Smooth muscle cell (in vitro differentiated cells): ENCODE measurements at regions not wholly inside any gene's neighbourhood (a gene's known extent, or its start where the extent isn't known, plus 50 kb on each side); places are given as distances from the start of the nearest gene placed in this dataset.

Source experiments
- DNase-seq: peaks from one replicate; lab custom pipeline; 2025; ENCODE audit not compliant: unreplicated experiment; lab: John Stamatoyannopoulos, UW
- H2AFZ ChIP-seq: fragments of 200-600 bp; sonication (generic); 2 replicates; pipeline ENCODE4 v1.6.0; 2016; ENCODE audit warnings: antibody characterized with exemption, low read depth, mild to moderate bottlenecking
- H3F3A ChIP-seq: fragments of 200-600 bp; sonication (generic); 2 replicates; pipeline ENCODE4 v1.6.0; 2017; ENCODE audit warnings: antibody characterized with exemption, low read depth
- H3K27ac ChIP-seq: fragments of 200-600 bp; sonication (generic); 2 replicates; pipeline ENCODE4 v1.5.1; 2016; ENCODE audit warnings: low read depth, mild to moderate bottlenecking
- H3K27me3 ChIP-seq: fragments of 200-600 bp; sonication (generic); 2 replicates; pipeline ENCODE4 v1.6.1; 2016; ENCODE audit warnings: low read depth, mild to moderate bottlenecking
- H3K36me3 ChIP-seq: fragments of 200-600 bp; sonication (generic); 2 replicates; pipeline ENCODE4 v1.5.1; 2016; ENCODE audit warnings: low read depth
- H3K4me1 ChIP-seq: fragments of 200-600 bp; sonication (generic); 2 replicates; pipeline ENCODE4 v1.5.1; 2016; ENCODE audit warnings: low read depth
- H3K4me2 ChIP-seq: fragments of 200-600 bp; sonication (generic); 2 replicates; pipeline ENCODE4 v1.6.0; 2016; ENCODE audit warnings: mild to moderate bottlenecking
- H3K4me3 ChIP-seq: fragments of 200-600 bp; sonication (generic); 2 replicates; pipeline ENCODE4 v1.5.1; 2016; ENCODE audit warnings: mild to moderate bottlenecking
- H3K79me2 ChIP-seq: fragments of 200-600 bp; sonication (generic); 2 replicates; pipeline ENCODE4 v1.6.0; 2016; ENCODE audit warnings: low read depth, mild to moderate bottlenecking
- H3K9ac ChIP-seq: fragments of 200-600 bp; sonication (generic); 2 replicates; pipeline ENCODE4 v1.6.0; 2016; ENCODE audit warnings: low read depth
- H3K9me3 ChIP-seq: fragments of 200-600 bp; sonication (generic); replicated peaks from 2 replicates; pipeline ENCODE4 v1.5.1; 2016; ENCODE audit warnings: low read depth
- H4K20me1 ChIP-seq: fragments of 200-600 bp; sonication (generic); 2 replicates; pipeline ENCODE4 v1.6.0; 2016; ENCODE audit warnings: low read depth
- CTCF ChIP-seq: fragments of 200-600 bp; sonication (generic); IDR thresholded peaks from 2 replicates; pipeline ENCODE4 v1.5.1; 2017; ENCODE audit warnings: borderline replicate concordance, mild to moderate bottlenecking, antibody characterized with exemption; ENCODE audit not compliant: insufficient read depth, poor library complexity, severe bottlenecking
- WGBS: methylation state at CpG from one replicate; pipeline ENCODE4 v1.1.7; 2016; ENCODE audit warnings: low lambda C conversion rate; 5-methylcytosine and 5-hydroxymethylcytosine counted together

GRCh38 chr4:60359746-60360367 is 840.3 kb upstream of the ADGRL3 start:
- H3K9me3 ChIP-seq, result no peaks in the 10 kb centered on the region
- H3K27me3 ChIP-seq, result no peaks in the 10 kb centered on the region
- H3K79me2 ChIP-seq, result no peaks in the 10 kb centered on the region
- H2AFZ ChIP-seq, result no peak overlapping the region
- no peak for TF ChIP-seq CTCF
- H3F3A ChIP-seq, result no peaks in the 10 kb centered on the region
- DNase-seq, result no peak
- no peak overlapping the region for H3K4me3 ChIP-seq
- H3K9ac ChIP-seq, result no peak overlapping the region
- H3K36me3 ChIP-seq, result no peaks in the 10 kb centered on the region
- H3K27ac ChIP-seq, result no peak overlapping the region
- no peaks in the 10 kb centered on the region for H3K4me1 ChIP-seq
- H3K4me2 ChIP-seq, result no peak overlapping the region
- WGBS, result 78% methylated on average over 3 of the region's 3 CpGs
- no peaks in the 10 kb centered on the region for H4K20me1 ChIP-seq

- Histone ChIP-seq H3F3A (no peaks in the 10 kb centered on the region), H3K4me2 (no peak overlapping the region), H3K27ac (no peak overlapping the region), H2AFZ (no peak overlapping the region), H3K9me3 (no peaks in the 10 kb centered on the region), H3K4me1 (peaks cover 5% of the 10 kb centered on the region), H3K36me3 (no peaks in the 10 kb centered on the region), H4K20me1 (no peaks in the 10 kb centered on the region), H3K4me3 (no peak overlapping the region), H3K9ac (no peak overlapping the region), H3K79me2 (no peaks in the 10 kb centered on the region), H3K27me3 (no peaks in the 10 kb centered on the region)
- TF ChIP-seq CTCF, result no peak
- no peak for DNase-seq
- WGBS, result 75% methylated on average over 3 of the region's 3 CpGs
Measured at GRCh38 chr4:60365176-60365575, 835.0 kb upstream of the ADGRL3 start.

- no peak overlapping the region for H3K27ac ChIP-seq
Measured at GRCh38 chr4:60366661-60367060, 833.5 kb upstream of the ADGRL3 start.

More at GRCh38 chr4:60366661-60367060, 833.5 kb upstream of the ADGRL3 start:
- H3K36me3 ChIP-seq, result no peaks in the 10 kb centered on the region
- no peak for DNase-seq
- peaks cover 5% of the 10 kb centered on the region for H3K4me1 ChIP-seq
- H3K79me2 ChIP-seq, result no peaks in the 10 kb centered on the region
- H3K4me3 ChIP-seq, result no peak overlapping the region
- H4K20me1 ChIP-seq, result no peaks in the 10 kb centered on the region
- no peak overlapping the region for H3K4me2 ChIP-seq
- no peak for TF ChIP-seq CTCF
- no peak overlapping the region for H3K9ac ChIP-seq
- no peak overlapping the region for H2AFZ ChIP-seq
- no peaks in the 10 kb centered on the region for H3K27me3 ChIP-seq
- H3F3A ChIP-seq, result no peaks in the 10 kb centered on the region
- 91% methylated on average over 2 of the region's 2 CpGs for WGBS
- no peaks in the 10 kb centered on the region for H3K9me3 ChIP-seq
